Esophagus muscularis mucosa (tissue), 4 donors: ENCODE measurements at regions not wholly inside any gene's neighbourhood (a gene's known extent, or its start where the extent isn't known, plus 50 kb on each side); places are given as distances from the start of the nearest gene placed in this dataset.
"Not testable (repeated sequence)": the region's sequence is repeated elsewhere in the genome, so short reads cannot be mapped to it uniquely, and the experiment has no call there.

Experiments used
- DNase-seq: peaks from one replicate; pipeline ENCODE4 v3.0.0-alpha.2; 2017; ENCODE audit errors: extremely low spot score
- H3K27ac ChIP-seq, 4 donors: fragments of 200-600 bp; sonication (generic); replicated peaks in 1 of 4; 1 replicate in 3 of 4; 2 replicates in 1 of 4; pipeline ENCODE4 v1.5.1; 2016 to 2019; ENCODE audit warnings: mild to moderate bottlenecking in 1 of 4
- H3K27me3 ChIP-seq, 4 donors: fragments of 200-600 bp; sonication (generic); one replicate each; pipeline versions ENCODE4 v1.5.1 to v1.6.0; 2016 to 2019
- H3K36me3 ChIP-seq, 4 donors: fragments of 200-600 bp; sonication (generic); one replicate each; pipeline ENCODE4 v1.5.1; 2016 to 2019
- H3K4me1 ChIP-seq, 4 donors: fragments of 200-600 bp; sonication (generic); one replicate each; pipeline ENCODE4 v1.5.1; 2016 to 2019
- H3K4me3 ChIP-seq, 4 donors: fragments of 200-600 bp; sonication (generic); 1 replicate in 2 of 4; 2 replicates in 2 of 4; pipeline ENCODE4 v1.5.1; 2016 to 2019; ENCODE audit warnings: mild to moderate bottlenecking in 4 of 4, moderate library complexity in 1 of 4
- H3K9me3 ChIP-seq, 4 donors: fragments of 200-600 bp; sonication (generic); 1 replicate in 3 of 4; 2 replicates in 1 of 4; pipeline ENCODE4 v1.5.1; 2016 to 2019
- EP300 ChIP-seq: sonication (generic); formaldehyde crosslinking; IDR thresholded peaks from one replicate; pipeline ENCODE4 v1.6.1; 2017; ENCODE audit warnings: antibody characterized with exemption
- POLR2A ChIP-seq: fragments of 450-650 bp; IDR thresholded peaks from one replicate; pipeline ENCODE4 v1.6.1; 2017; ENCODE audit warnings: antibody characterized with exemption, moderate library complexity, mild to moderate bottlenecking, low read depth
- POLR2AphosphoS5 ChIP-seq, 2 donors: sonication (generic); formaldehyde crosslinking; IDR thresholded peaks; one replicate each; pipeline ENCODE4 v1.6.1; 2017; ENCODE audit warnings: antibody characterized with exemption in 2 of 2
- WGBS: methylation state at CpG from one replicate; pipeline ENCODE4 v1.1.5; 2018; 5-methylcytosine and 5-hydroxymethylcytosine counted together
- intact Hi-C: fragments of 100-400 bp; cut with DNase I; formaldehyde crosslinking; loops from one replicate; pipeline ENCODE4 v1.15.1; 2023
- TF ChIP-seq, protein P1 (sequence below), 3 experiments: fragments of 200-600 bp in 2 of 3; fragments of 450-650 bp in 1 of 3; sonication (generic) in 2 of 3; IDR thresholded peaks; one replicate each; pipeline ENCODE4 v1.5.1; 2017 to 2019; ENCODE audit warnings: antibody characterized with exemption in 3 of 3, mild to moderate bottlenecking in 2 of 3, moderate library complexity in 1 of 3

DNA sequence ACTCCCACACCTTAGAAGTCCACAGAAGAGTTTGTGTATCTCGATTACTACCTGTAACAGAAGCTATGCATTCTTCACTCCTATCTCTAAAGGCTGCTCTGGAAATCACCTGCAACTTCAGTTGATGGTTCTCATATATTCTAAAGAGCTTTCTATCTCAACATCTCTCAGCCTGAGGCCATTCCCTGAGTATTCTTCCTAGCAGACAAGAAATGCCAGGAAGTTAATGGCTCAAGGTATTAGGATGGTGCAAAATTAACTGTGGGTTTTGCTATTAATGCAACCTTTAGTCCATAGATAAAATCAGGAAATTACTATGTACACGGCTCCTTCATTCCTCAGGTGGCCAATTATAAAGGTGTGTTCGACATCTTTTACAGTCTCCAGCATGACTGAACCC, 290.1 kb downstream of the ZNF716 start:
- intact Hi-C loops, DNase-seq, H3K27ac ChIP-seq, H3K4me3 ChIP-seq, H3K9me3 ChIP-seq, H3K27me3 ChIP-seq, H3K36me3 ChIP-seq, H3K4me1 ChIP-seq: not testable (repeated sequence)
- WGBS, result 53% methylated on average over 3 of the region's 3 CpGs

DNA sequence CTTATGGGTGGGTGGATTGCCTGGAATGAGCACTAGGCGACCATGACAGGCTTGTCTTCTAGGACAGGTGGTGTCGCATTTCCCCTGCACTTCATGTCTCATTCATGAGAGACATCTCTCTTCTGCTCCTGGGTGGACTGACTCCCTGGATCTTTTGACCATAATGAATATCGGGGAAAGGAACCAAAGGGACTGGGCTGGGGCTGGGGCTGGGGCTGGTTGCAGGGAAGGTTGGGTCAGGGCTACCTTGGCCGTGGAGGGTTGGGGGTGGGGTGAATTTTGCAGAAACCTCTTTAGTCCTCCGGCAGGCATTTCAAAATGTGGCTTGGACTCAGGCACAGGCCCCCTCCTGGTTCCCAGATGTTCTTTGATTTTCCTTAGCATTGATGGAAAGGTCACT, 319.2 kb downstream of the ZNF716 start:
- Histone ChIP-seq H3K4me1 (no peaks in the 10 kb centered on the region), H3K4me3 (no peak overlapping the region), H3K27ac (no peak overlapping the region), H3K36me3 (no peaks in the 10 kb centered on the region), H3K9me3 (no peaks in the 10 kb centered on the region), H3K27me3 (no peaks in the 10 kb centered on the region)
- WGBS, result 83% methylated on average over 5 of the region's 5 CpGs
- no peak for DNase-seq
- TF ChIP-seq EP300, result no peak
- no peak for TF ChIP-seq POLR2A
- TF ChIP-seq, protein P1, sequence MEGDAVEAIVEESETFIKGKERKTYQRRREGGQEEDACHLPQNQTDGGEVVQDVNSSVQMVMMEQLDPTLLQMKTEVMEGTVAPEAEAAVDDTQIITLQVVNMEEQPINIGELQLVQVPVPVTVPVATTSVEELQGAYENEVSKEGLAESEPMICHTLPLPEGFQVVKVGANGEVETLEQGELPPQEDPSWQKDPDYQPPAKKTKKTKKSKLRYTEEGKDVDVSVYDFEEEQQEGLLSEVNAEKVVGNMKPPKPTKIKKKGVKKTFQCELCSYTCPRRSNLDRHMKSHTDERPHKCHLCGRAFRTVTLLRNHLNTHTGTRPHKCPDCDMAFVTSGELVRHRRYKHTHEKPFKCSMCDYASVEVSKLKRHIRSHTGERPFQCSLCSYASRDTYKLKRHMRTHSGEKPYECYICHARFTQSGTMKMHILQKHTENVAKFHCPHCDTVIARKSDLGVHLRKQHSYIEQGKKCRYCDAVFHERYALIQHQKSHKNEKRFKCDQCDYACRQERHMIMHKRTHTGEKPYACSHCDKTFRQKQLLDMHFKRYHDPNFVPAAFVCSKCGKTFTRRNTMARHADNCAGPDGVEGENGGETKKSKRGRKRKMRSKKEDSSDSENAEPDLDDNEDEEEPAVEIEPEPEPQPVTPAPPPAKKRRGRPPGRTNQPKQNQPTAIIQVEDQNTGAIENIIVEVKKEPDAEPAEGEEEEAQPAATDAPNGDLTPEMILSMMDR (IDR thresholded peaks at IDR 0.05), result no peak
- no peak for TF ChIP-seq POLR2AphosphoS5 (IDR thresholded peaks at IDR 0.05)
- intact Hi-C loops, result no loop called here

GRCh38 chr7:57769958-57770357, 320.0 kb downstream of the ZNF716 start:
- TF ChIP-seq POLR2AphosphoS5 (IDR thresholded peaks at IDR 0.05), result no peak
- no peak for TF ChIP-seq EP300
- TF ChIP-seq, protein P1 (IDR thresholded peaks at IDR 0.05), result no peak
- TF ChIP-seq POLR2A, result no peak
- Histone ChIP-seq H3K36me3 (no peaks in the 10 kb centered on the region), H3K9me3 (no peaks in the 10 kb centered on the region), H3K4me1 (no peaks in the 10 kb centered on the region), H3K4me3 (no peak overlapping the region), H3K27me3 (no peaks in the 10 kb centered on the region), H3K27ac (no peak overlapping the region)
- no peak for DNase-seq
- intact Hi-C loops, result no loop called here
- WGBS, result 78% methylated on average over 18 of the region's 24 CpGs

- Histone ChIP-seq H3K9me3 (peaks cover 0 to 4% (median 1%) of the 10 kb centered on the region in 4 donors), H3K4me3 (no peak overlapping the region), H3K27ac (no peak overlapping the region), H3K27me3 (no peaks in the 10 kb centered on the region), H3K4me1 (no peaks in the 10 kb centered on the region), H3K36me3 (no peaks in the 10 kb centered on the region)
- 87% methylated on average over 25 of the region's 42 CpGs for WGBS
- TF ChIP-seq POLR2A (no peak), EP300 (no peak), POLR2AphosphoS5 (IDR thresholded peaks at IDR 0.05) (no peak)
- TF ChIP-seq, protein P1 (IDR thresholded peaks at IDR 0.05), result no peak
- intact Hi-C loops, result no loop called here
- no peak for DNase-seq
Observed at GRCh38 chr7:57772126-57772924, 322.3 kb downstream of the ZNF716 start.

DNA sequence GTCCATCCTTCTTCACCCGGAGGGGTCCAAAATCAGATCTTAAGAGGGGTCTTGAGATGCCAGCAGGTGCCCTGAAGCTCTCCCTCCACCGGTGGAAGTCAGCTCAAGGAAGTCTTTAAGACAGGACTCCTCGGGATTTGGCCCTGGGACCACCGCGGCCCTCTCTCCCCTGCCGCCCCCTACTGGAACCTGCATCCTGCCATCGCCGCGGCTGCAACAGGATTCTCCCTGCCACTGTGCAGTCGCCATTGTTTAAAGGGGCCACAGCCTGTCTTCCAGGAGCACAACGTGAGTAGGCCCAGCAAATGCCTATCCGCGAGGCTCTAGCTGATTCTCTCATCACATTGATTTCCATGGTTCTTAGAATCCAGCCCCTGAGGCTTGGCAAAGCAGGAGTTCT, 324.3 kb downstream of the ZNF716 start:
- no peak overlapping the region for H3K27ac ChIP-seq
- intact Hi-C loops, result no loop called here
- no peak for TF ChIP-seq POLR2AphosphoS5 (IDR thresholded peaks at IDR 0.05)
- TF ChIP-seq, protein P1 (IDR thresholded peaks at IDR 0.05), result no peak
- no peak for TF ChIP-seq EP300
- no peak for TF ChIP-seq POLR2A
- no peak overlapping the region for H3K4me3 ChIP-seq
- no peaks in the 10 kb centered on the region for H3K4me1 ChIP-seq
- H3K9me3 ChIP-seq, result peaks cover 0 to 4% (median 1%) of the 10 kb centered on the region in 4 donors
- WGBS, result 84% methylated on average over 13 of the region's 13 CpGs
- H3K36me3 ChIP-seq, result no peaks in the 10 kb centered on the region
- no peaks in the 10 kb centered on the region for H3K27me3 ChIP-seq
- no peak for DNase-seq
